A673 (cell line): ENCODE measurements at regions not wholly inside any gene's neighbourhood (a gene's known extent, or its start where the extent isn't known, plus 50 kb on each side); places are given as distances from the start of the nearest gene placed in this dataset.
A peak's percentile ranks its signal among the peaks of the same experiment; 100 is the strongest.

Source experiments
- BruUV-seq: library from RNA; stranded (reverse); fragments of 400-500 nt; replicated peaks from 2 replicates; lab custom pipeline; 2021; lab: Mats Ljungman, UMichigan
- CTCF ChIA-PET: fragments of 300-600 bp; sonication (Branson Sonifier 250); formaldehyde crosslinking; loops from one replicate; lab custom pipeline; 2022; ENCODE audit warnings: antibody characterized with exemption; lab: Charles Lee
- POLR2A ChIA-PET: fragments of 300-600 bp; sonication (Branson Sonifier 250); formaldehyde crosslinking; loops from one replicate; lab custom pipeline; 2022; ENCODE audit warnings: antibody characterized with exemption; ENCODE audit not compliant: low non-redundant PET; lab: Charles Lee
- DNase-seq: peaks from one replicate; pipeline ENCODE4 v3.0.0-alpha.2; 2015; ENCODE audit warnings: low spot score
- H3K27ac ChIP-seq: fragments of 200-600 bp; sonication (generic); 2 replicates; pipeline ENCODE4 v1.5.1; 2016; ENCODE audit warnings: mixed run types, low read depth, mild to moderate bottlenecking, mixed read lengths, antibody characterized with exemption, low read length; ENCODE audit not compliant: poor library complexity, severe bottlenecking
- H3K27me3 ChIP-seq: fragments of 200-600 bp; sonication (generic); replicated peaks from 2 replicates; pipeline ENCODE4 v1.6.1; 2017; ENCODE audit warnings: mixed run types, low read depth, mild to moderate bottlenecking, mixed read lengths, antibody characterized with exemption, low read length; ENCODE audit not compliant: insufficient read depth, poor library complexity
- H3K36me3 ChIP-seq: fragments of 200-600 bp; sonication (generic); 2 replicates; pipeline ENCODE4 v1.6.1; 2016; ENCODE audit warnings: mixed run types, mild to moderate bottlenecking, mixed read lengths, antibody characterized with exemption, low read length; ENCODE audit not compliant: insufficient read depth, poor library complexity, severe bottlenecking
- H3K4me1 ChIP-seq: fragments of 200-600 bp; sonication (generic); 2 replicates; pipeline ENCODE4 v1.6.1; 2017; ENCODE audit warnings: mixed run types, mild to moderate bottlenecking, mixed read lengths, antibody characterized with exemption, low read length; ENCODE audit not compliant: insufficient read depth, poor library complexity, severe bottlenecking
- H3K4me3 ChIP-seq: fragments of 200-600 bp; sonication (generic); 2 replicates; pipeline ENCODE4 v1.5.1; 2016; ENCODE audit warnings: low read depth, mixed run types, mild to moderate bottlenecking, mixed read lengths, low read length; ENCODE audit not compliant: poor library complexity, severe bottlenecking
- H3K9me3 ChIP-seq: fragments of 200-600 bp; sonication (generic); 2 replicates; pipeline ENCODE4 v1.6.1; 2016; ENCODE audit warnings: mixed run types, low read depth, mild to moderate bottlenecking, mixed read lengths, antibody characterized with exemption, low read length; ENCODE audit not compliant: poor library complexity, severe bottlenecking
- CTCF ChIP-seq: fragments of 300-800, 200-600 bp; sonication (generic); conservative IDR thresholded peaks from 2 replicates; pipeline ENCODE4 v1.5.1; 2017; ENCODE audit warnings: low read depth, mild to moderate bottlenecking, antibody characterized with exemption, low read length, moderate library complexity, mixed read lengths
- EZH2 ChIP-seq: fragments of 200-600 bp; sonication (generic); IDR thresholded peaks from 2 replicates; pipeline ENCODE4 v1.6.1; 2017; ENCODE audit warnings: borderline replicate concordance, low read depth, mild to moderate bottlenecking, mixed read lengths, antibody characterized with exemption, low read length; ENCODE audit not compliant: poor library complexity, severe bottlenecking
- intact Hi-C: fragments of 100-400 bp; cut with micrococcal nuclease; formaldehyde crosslinking; loops from one replicate; pipeline ENCODE4 v1.10.0; 2022; ENCODE audit not compliant: unreplicated experiment

GRCh38 chr20:51914758-51915157 is 112.4 kb upstream of the SALL4 start:
- ChIA-PET POLR2A (no interaction called here), CTCF (interaction anchor here (0.6 kb wide), 1 partner anchor 16 kb away, joined by 11 read pairs; no protein-coding TSS in a partner anchor)
- BruUV-seq = no TSS peak
- H3K36me3 ChIP-seq = no peaks in the 10 kb centered on the region
- intact Hi-C loops = no loop called here
- TF ChIP-seq EZH2 (no peak), CTCF (no peak)
- no peaks in the 10 kb centered on the region for H3K27me3 ChIP-seq
- DNase-seq = no peak
- peaks cover 19% of the 10 kb centered on the region for H3K4me1 ChIP-seq
- H3K27ac ChIP-seq = no peak overlapping the region
- H3K4me3 ChIP-seq = no peak overlapping the region
- no peaks in the 10 kb centered on the region for H3K9me3 ChIP-seq

GRCh38 chr20:51910321-51911050 is 108.2 kb upstream of the SALL4 start:
- BruUV-seq = no TSS peak
- Histone ChIP-seq H3K27ac (peak overlapping the region; percentile 68), H3K4me3 (no peak overlapping the region), H3K36me3 (no peaks in the 10 kb centered on the region), H3K9me3 (no peaks in the 10 kb centered on the region), H3K27me3 (no peaks in the 10 kb centered on the region), H3K4me1 (peaks cover 19% of the 10 kb centered on the region)
- TF ChIP-seq EZH2 = no peak
- TF ChIP-seq CTCF = no peak
- peak; percentile 78 for DNase-seq
- ChIA-PET POLR2A (interaction anchor here (0.6 kb wide), 1 partner anchor 12 kb away, joined by 7 read pairs; no protein-coding TSS in a partner anchor), CTCF (no interaction called here)
- intact Hi-C loops = no loop called here

GRCh38 chr20:51906679-51907078 is 104.4 kb upstream of the SALL4 start:
- BruUV-seq = no TSS peak
- peaks cover 19% of the 10 kb centered on the region for H3K4me1 ChIP-seq
- intact Hi-C loops = no loop called here
- no peak for DNase-seq
- POLR2A ChIA-PET = no interaction called here
- no peak overlapping the region for H3K4me3 ChIP-seq
- H3K36me3 ChIP-seq = no peaks in the 10 kb centered on the region
- TF ChIP-seq CTCF (no peak), EZH2 (no peak)
- CTCF ChIA-PET = no interaction called here
- H3K27me3 ChIP-seq = no peaks in the 10 kb centered on the region
- no peaks in the 10 kb centered on the region for H3K9me3 ChIP-seq
- no peak overlapping the region for H3K27ac ChIP-seq
